ENCODE measurements at regions not wholly inside any gene's neighbourhood (a gene's known extent, or its start where the extent isn't known, plus 50 kb on each side); places are given as distances from the start of the nearest gene placed in this dataset.

GRCh38 chr14:89649451-89650075 is 232.5 kb upstream of the FOXN3 start:
- Histone ChIP-seq H2AFZ (ENCODE audit: low read depth) (no peak overlapping the region), H3K9me2 (no peaks in the 10 kb centered on the region), H3K4me3 (ENCODE audit: low read depth in 2 of 2, low read length in 1 of 2) (no peak overlapping the region), H3K4me2 (no peak overlapping the region), H4K20me1 (ENCODE audit: insufficient read depth) (no peaks in the 10 kb centered on the region), H3K9me3 (no peaks in the 10 kb centered on the region), H3K79me2 (ENCODE audit: insufficient read depth) (no peaks in the 10 kb centered on the region), H3K4me1 (ENCODE audit: control insufficient read depth in 1 of 2, insufficient read depth in 2 of 2, low read depth in 1 of 2, low read length in 1 of 2) (peaks cover 0 to 2% of the 10 kb centered on the region in 2 experiments; a peak in 1 of 4 replicates), H3K36me3 (replicated peaks in 1 of 2; ENCODE audit: control insufficient read depth in 1 of 2, insufficient read depth in 2 of 2, low read length in 1 of 2) (no peaks in the 10 kb centered on the region), H3K9ac (no peak overlapping the region), H3F3A (replicated peaks; ENCODE audit: insufficient read depth) (no peaks in the 10 kb centered on the region), H3K27ac (ENCODE audit: low read depth in 2 of 2, low read length in 1 of 2) (no peak overlapping the region), H3K27me3 (ENCODE audit: insufficient read depth) (no peaks in the 10 kb centered on the region)
- TF ChIP-seq FOXM1 (IDR thresholded peaks at IDR 0.05; ENCODE audit: low read depth) (no peak), CHD2 (IDR thresholded peaks at IDR 0.05; ENCODE audit: low read length, partially characterized antibody) (no peak), EZH2phosphoT487 (IDR thresholded peaks at IDR 0.05; ENCODE audit: borderline replicate concordance, low read depth) (no peak), USF1 (IDR thresholded peaks at IDR 0.05; ENCODE audit: borderline replicate concordance, low read depth) (no peak), SMC3 (IDR thresholded peaks at IDR 0.05; ENCODE audit: low read depth, low read length) (no peak), YY1 (IDR thresholded peaks at IDR 0.05; ENCODE audit: low read depth) (no peak), TCF12 (IDR thresholded peaks at IDR 0.05) (no peak), SIN3A (IDR thresholded peaks at IDR 0.05; ENCODE audit: borderline replicate concordance, low read depth, low read length) (no peak), RAD21 (IDR thresholded peaks at IDR 0.05; ENCODE audit: low read length) (no peak), EP300 (IDR thresholded peaks at IDR 0.05; ENCODE audit: borderline replicate concordance in 1 of 2, low read depth in 1 of 2, low read length in 1 of 2) (no peak), USF2 (IDR thresholded peaks at IDR 0.05; ENCODE audit: borderline replicate concordance, low read depth, low read length) (no peak), FOXJ3 (CRISPR knock-in tag; IDR thresholded peaks at IDR 0.05) (no peak), RCOR1 (IDR thresholded peaks at IDR 0.05; ENCODE audit: low read length) (no peak), PBX3 (IDR thresholded peaks at IDR 0.05) (no peak), POLR2AphosphoS5 (IDR thresholded peaks at IDR 0.05; ENCODE audit: low read depth, low read length) (no peak), NRF1 (IDR thresholded peaks at IDR 0.05; ENCODE audit: low read depth, low read length) (no peak), FOSL2 (IDR thresholded peaks at IDR 0.05; ENCODE audit: borderline replicate concordance, low read depth) (no peak), RFX5 (IDR thresholded peaks at IDR 0.05; ENCODE audit: low read length) (no peak), JUND (IDR thresholded peaks at IDR 0.05) (no peak), IRF3 (IDR thresholded peaks at IDR 0.05; ENCODE audit: low read depth, low read length) (no peak)
- CTCF ChIA-PET, result no interaction called here
- DNase-seq, result no peak
- POLR2A ChIA-PET, result interaction anchor here (0.6 kb wide), 1 partner anchor 607 kb away, joined by 3 read pairs; the partner anchor contains the start of gene PSMC1
- 71% methylated on average over 7 of the region's 7 CpGs for WGBS (ENCODE audit: low lambda C conversion rate)
